OCI-LY3 (cell line): ENCODE measurements at regions not wholly inside any gene's neighbourhood (a gene's known extent, or its start where the extent isn't known, plus 50 kb on each side); places are given as distances from the start of the nearest gene placed in this dataset.

Source experiments
- CTCF ChIP-seq: fragments of 200-600, 300-600 bp; sonication (generic); IDR thresholded peaks from 2 replicates; pipeline ENCODE4 v1.5.1; 2014; ENCODE audit warnings: antibody characterized with exemption, low read length, low read depth
- EZH2phosphoT487 ChIP-seq: fragments of 200-600 bp; shearing (Covaris generic); IDR thresholded peaks from 2 replicates; pipeline ENCODE4 v1.6.1; 2018; ENCODE audit warnings: antibody characterized with exemption, mixed run types, low read depth

- TF ChIP-seq CTCF (no peak), EZH2phosphoT487 (no peak)
Observed at GRCh38 chr13:73201626-73202025, 142.8 kb downstream of the KLF5 start.
